ENCODE measurements at regions not wholly inside any gene's neighbourhood (a gene's known extent, or its start where the extent isn't known, plus 50 kb on each side); places are given as distances from the start of the nearest gene placed in this dataset.

- no peak for TF ChIP-seq CTCF (conservative IDR thresholded peaks at IDR 0.05; ENCODE audit: low read depth, low read length)
Observed at GRCh38 chr9:105128908-105129600, 115.4 kb upstream of the SLC44A1 start.

GRCh38 chr9:105129731-105130130 is 114.7 kb upstream of the SLC44A1 start:
- no peak overlapping the region for H3K4me3 ChIP-seq (ENCODE audit: low read length)
- no peak for TF ChIP-seq CTCF (conservative IDR thresholded peaks at IDR 0.05; ENCODE audit: low read depth, low read length)
- DNase-seq (ENCODE audit: low read depth) = no peak

More at GRCh38 chr9:105128908-105129600, 115.4 kb upstream of the SLC44A1 start:
- no peak overlapping the region for H3K4me3 ChIP-seq (ENCODE audit: low read length)
- no peak for DNase-seq (ENCODE audit: low read depth)

GRCh38 chr9:105131981-105132380 is 112.5 kb upstream of the SLC44A1 start:
- DNase-seq (ENCODE audit: low read depth) = no peak
- TF ChIP-seq CTCF (conservative IDR thresholded peaks at IDR 0.05; ENCODE audit: low read depth, low read length) = no peak
- H3K4me3 ChIP-seq (ENCODE audit: low read length) = no peak overlapping the region

- DNase-seq (ENCODE audit: low read depth) = peak; percentile 69
- TF ChIP-seq CTCF (conservative IDR thresholded peaks at IDR 0.05; ENCODE audit: low read depth, low read length) = no peak
- no peak overlapping the region for H3K4me3 ChIP-seq (ENCODE audit: low read length)
Observed at GRCh38 chr9:105132606-105133005, 111.8 kb upstream of the SLC44A1 start.

- no peak for TF ChIP-seq CTCF (conservative IDR thresholded peaks at IDR 0.05; ENCODE audit: low read depth, low read length)
- DNase-seq (ENCODE audit: low read depth) = no peak
- H3K4me3 ChIP-seq (ENCODE audit: low read length) = no peak overlapping the region
Observed at GRCh38 chr9:105138306-105138801, 106.1 kb upstream of the SLC44A1 start.

- no peak overlapping the region for H3K4me3 ChIP-seq (ENCODE audit: low read length)
- no peak for TF ChIP-seq CTCF (conservative IDR thresholded peaks at IDR 0.05; ENCODE audit: low read depth, low read length)
- no peak for DNase-seq (ENCODE audit: low read depth)
Observed at GRCh38 chr9:105141146-105141975, 103.1 kb upstream of the SLC44A1 start.

- TF ChIP-seq CTCF (conservative IDR thresholded peaks at IDR 0.05; ENCODE audit: low read depth, low read length) = no peak
- no peak for DNase-seq (ENCODE audit: low read depth)
- H3K4me3 ChIP-seq (ENCODE audit: low read length) = no peak overlapping the region
Observed at GRCh38 chr9:105141976-105142250, 102.5 kb upstream of the SLC44A1 start.

All from retinal pigment epithelial cell (primary cell).